Prostate gland (tissue), 2 donors: ENCODE measurements at regions not wholly inside any gene's neighbourhood (a gene's known extent, or its start where the extent isn't known, plus 50 kb on each side); places are given as distances from the start of the nearest gene placed in this dataset.

Source experiments
- CTCF ChIP-seq, 4 experiments: fragments of 200-600 bp in 2 of 4; fragments of 450-650 bp in 2 of 4; sonication (generic) in 2 of 4; IDR thresholded peaks; 1 replicate in 3 of 4; 2 replicates in 1 of 4; pipeline ENCODE4 v1.5.1; 2016 to 2019; ENCODE audit warnings: antibody characterized with exemption in 4 of 4, mild to moderate bottlenecking in 2 of 4, moderate library complexity in 2 of 4
- POLR2A ChIP-seq: fragments of 450-650 bp; IDR thresholded peaks from one replicate; pipeline ENCODE4 v1.6.1; 2016; ENCODE audit warnings: antibody characterized with exemption, mild to moderate bottlenecking
- POLR2AphosphoS5 ChIP-seq: sonication (generic); formaldehyde crosslinking; IDR thresholded peaks from one replicate; pipeline ENCODE4 v1.6.1; 2017; ENCODE audit warnings: antibody characterized with exemption

GRCh38 chr16:13550254-13550653 lies 369.7 kb upstream of the ERCC4 start:
- TF ChIP-seq POLR2A (no peak), CTCF (IDR thresholded peaks at IDR 0.05) (no peak), POLR2AphosphoS5 (no peak)
